Ovary (tissue), 3 donors: ENCODE measurements at regions not wholly inside any gene's neighbourhood (a gene's known extent, or its start where the extent isn't known, plus 50 kb on each side); places are given as distances from the start of the nearest gene placed in this dataset.
"Not testable (repeated sequence)": the region's sequence is repeated elsewhere in the genome, so short reads cannot be mapped to it uniquely, and the experiment has no call there.

Experiments used
- EP300 ChIP-seq: sonication (generic); formaldehyde crosslinking; IDR thresholded peaks from one replicate; pipeline ENCODE4 v1.6.1; 2017; ENCODE audit warnings: antibody characterized with exemption
- POLR2A ChIP-seq: fragments of 450-650 bp; IDR thresholded peaks from one replicate; pipeline ENCODE4 v1.6.1; 2017; ENCODE audit warnings: antibody characterized with exemption, mild to moderate bottlenecking, moderate library complexity
- TF ChIP-seq, protein P1 (sequence below), 3 donors: fragments of 450-650 bp in 2 of 3; fragments of 200-600 bp in 1 of 3; IDR thresholded peaks; one replicate each; pipeline versions ENCODE4 v1.5.1 to v1.8.0; 2016 to 2022; ENCODE audit warnings: antibody characterized with exemption in 3 of 3, mild to moderate bottlenecking in 1 of 3
- donor health status: DM: no; HTN: no; CAD: no.

DNA sequence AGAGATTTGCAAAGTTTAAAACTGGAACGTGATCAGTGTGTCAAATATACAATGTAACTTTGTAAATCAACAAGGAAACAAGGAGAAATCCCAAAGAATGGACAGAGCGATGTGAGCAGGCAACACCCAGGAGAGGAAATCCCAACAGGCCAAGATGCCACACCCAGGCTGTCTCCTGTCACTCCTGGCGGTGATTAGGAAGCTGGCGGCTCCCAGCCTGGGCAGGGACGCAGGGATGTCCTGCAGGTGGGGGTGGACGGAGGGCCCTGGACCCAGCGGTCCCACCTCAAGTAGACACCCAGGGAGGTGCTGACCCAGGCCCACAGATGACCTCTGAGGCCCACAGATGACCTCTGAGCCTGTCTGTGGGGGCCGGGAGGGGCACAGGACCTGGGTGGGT, 271.1 kb upstream of the SFSWAP start:
- TF ChIP-seq, protein P1, sequence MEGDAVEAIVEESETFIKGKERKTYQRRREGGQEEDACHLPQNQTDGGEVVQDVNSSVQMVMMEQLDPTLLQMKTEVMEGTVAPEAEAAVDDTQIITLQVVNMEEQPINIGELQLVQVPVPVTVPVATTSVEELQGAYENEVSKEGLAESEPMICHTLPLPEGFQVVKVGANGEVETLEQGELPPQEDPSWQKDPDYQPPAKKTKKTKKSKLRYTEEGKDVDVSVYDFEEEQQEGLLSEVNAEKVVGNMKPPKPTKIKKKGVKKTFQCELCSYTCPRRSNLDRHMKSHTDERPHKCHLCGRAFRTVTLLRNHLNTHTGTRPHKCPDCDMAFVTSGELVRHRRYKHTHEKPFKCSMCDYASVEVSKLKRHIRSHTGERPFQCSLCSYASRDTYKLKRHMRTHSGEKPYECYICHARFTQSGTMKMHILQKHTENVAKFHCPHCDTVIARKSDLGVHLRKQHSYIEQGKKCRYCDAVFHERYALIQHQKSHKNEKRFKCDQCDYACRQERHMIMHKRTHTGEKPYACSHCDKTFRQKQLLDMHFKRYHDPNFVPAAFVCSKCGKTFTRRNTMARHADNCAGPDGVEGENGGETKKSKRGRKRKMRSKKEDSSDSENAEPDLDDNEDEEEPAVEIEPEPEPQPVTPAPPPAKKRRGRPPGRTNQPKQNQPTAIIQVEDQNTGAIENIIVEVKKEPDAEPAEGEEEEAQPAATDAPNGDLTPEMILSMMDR (IDR thresholded peaks at IDR 0.05), result not testable (repeated sequence)
- not testable (repeated sequence) for TF ChIP-seq POLR2A, EP300
